ENCODE measurements at regions not wholly inside any gene's neighbourhood (a gene's known extent, or its start where the extent isn't known, plus 50 kb on each side); places are given as distances from the start of the nearest gene placed in this dataset.

GRCh38 chr13:65623148-65623547 is 1607.0 kb downstream of the PCDH9 start:
- TF ChIP-seq ZFX (IDR thresholded peaks at IDR 0.05) = no peak
- TF ChIP-seq CTCF (conservative IDR thresholded peaks at IDR 0.05) = no peak
- no peak overlapping the region for H3K27ac ChIP-seq

GRCh38 chr13:65615506-65615905 is 1614.6 kb downstream of the PCDH9 start:
- TF ChIP-seq CTCF (conservative IDR thresholded peaks at IDR 0.05) = no peak
- no peak for TF ChIP-seq ZFX (IDR thresholded peaks at IDR 0.05)
- H3K27ac ChIP-seq = no peak overlapping the region

GRCh38 chr13:65613004-65613403 is 1617.1 kb downstream of the PCDH9 start:
- no peak overlapping the region for H3K27ac ChIP-seq
- no peak for TF ChIP-seq ZFX (IDR thresholded peaks at IDR 0.05)
- TF ChIP-seq CTCF (conservative IDR thresholded peaks at IDR 0.05) = peak; percentile 61

- no peak overlapping the region for H3K27ac ChIP-seq
- no peak for TF ChIP-seq CTCF (conservative IDR thresholded peaks at IDR 0.05)
- no peak for TF ChIP-seq ZFX (IDR thresholded peaks at IDR 0.05)
Observed at GRCh38 chr13:65609350-65609749, 1620.8 kb downstream of the PCDH9 start.

- TF ChIP-seq ZFX (IDR thresholded peaks at IDR 0.05) (no peak), CTCF (conservative IDR thresholded peaks at IDR 0.05) (no peak)
- H3K27ac ChIP-seq = no peak overlapping the region
Observed at GRCh38 chr13:65606622-65607021, 1623.5 kb downstream of the PCDH9 start.

GRCh38 chr13:65605396-65605795 is 1624.7 kb downstream of the PCDH9 start:
- no peak overlapping the region for H3K27ac ChIP-seq
- no peak for TF ChIP-seq CTCF (conservative IDR thresholded peaks at IDR 0.05)
- no peak for TF ChIP-seq ZFX (IDR thresholded peaks at IDR 0.05)

GRCh38 chr13:65603160-65603559 is 1627.0 kb downstream of the PCDH9 start:
- TF ChIP-seq CTCF (conservative IDR thresholded peaks at IDR 0.05) = no peak
- TF ChIP-seq ZFX (IDR thresholded peaks at IDR 0.05) = no peak
- no peak overlapping the region for H3K27ac ChIP-seq

Measured in C4-2B (cell line).